GM12892 (cell line): ENCODE measurements at regions not wholly inside any gene's neighbourhood (a gene's known extent, or its start where the extent isn't known, plus 50 kb on each side); places are given as distances from the start of the nearest gene placed in this dataset.

Source experiments
- POLR2A ChIP-seq: IDR thresholded peaks from 2 replicates; pipeline ENCODE4 v1.6.1; 2011; ENCODE audit warnings: low read depth, low read length, control low read depth
- POLR2AphosphoS5 ChIP-seq: IDR thresholded peaks from 2 replicates; pipeline ENCODE4 v1.6.1; 2011; ENCODE audit warnings: low read depth, low read length, control low read depth
- TAF1 ChIP-seq: IDR thresholded peaks from 2 replicates; pipeline ENCODE4 v1.6.1; 2011; ENCODE audit warnings: low read depth, mild to moderate bottlenecking, control low read depth, low read length, borderline replicate concordance

GRCh38 chr9:89778100-89779090, 173.6 kb downstream of the GADD45G start:
- TF ChIP-seq POLR2AphosphoS5 (no peak), POLR2A (no peak), TAF1 (no peak)
